Stimulated activated CD4-positive, alpha-beta T cell treated with anti-CD3 and anti-CD28 coated beads, Interleukin-1b, Interleukin-23, amount 100 ng/mL, for 48 hours (primary cell): ENCODE measurements at regions not wholly inside any gene's neighbourhood (a gene's known extent, or its start where the extent isn't known, plus 50 kb on each side); places are given as distances from the start of the nearest gene placed in this dataset.
"Not testable (repeated sequence)": the region's sequence is repeated elsewhere in the genome, so short reads cannot be mapped to it uniquely, and the experiment has no call there.

Experiments
- DNase-seq: peaks from one replicate; pipeline ENCODE4 v3.0.0-alpha.2; 2020

DNA sequence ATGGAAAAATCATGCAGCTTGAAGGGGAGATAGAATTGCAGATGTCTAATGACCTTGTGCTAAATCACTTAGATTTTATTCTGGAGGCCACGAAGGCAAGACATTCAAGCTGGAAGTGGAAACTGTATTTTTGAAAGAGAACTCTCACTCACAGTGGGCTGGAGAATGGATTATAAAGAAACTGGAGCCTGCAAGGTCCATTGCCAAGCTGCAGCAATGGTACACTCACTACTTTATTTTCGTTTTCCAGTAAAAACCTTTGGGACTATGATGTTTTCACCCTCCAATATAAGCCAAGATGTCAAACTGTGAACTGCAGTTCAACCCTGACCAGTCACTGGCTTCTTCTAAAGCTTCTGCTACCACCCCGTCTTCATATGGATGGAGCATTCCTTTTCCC, 62.0 kb downstream of the SKIDA1 start:
- no peak for DNase-seq

DNA sequence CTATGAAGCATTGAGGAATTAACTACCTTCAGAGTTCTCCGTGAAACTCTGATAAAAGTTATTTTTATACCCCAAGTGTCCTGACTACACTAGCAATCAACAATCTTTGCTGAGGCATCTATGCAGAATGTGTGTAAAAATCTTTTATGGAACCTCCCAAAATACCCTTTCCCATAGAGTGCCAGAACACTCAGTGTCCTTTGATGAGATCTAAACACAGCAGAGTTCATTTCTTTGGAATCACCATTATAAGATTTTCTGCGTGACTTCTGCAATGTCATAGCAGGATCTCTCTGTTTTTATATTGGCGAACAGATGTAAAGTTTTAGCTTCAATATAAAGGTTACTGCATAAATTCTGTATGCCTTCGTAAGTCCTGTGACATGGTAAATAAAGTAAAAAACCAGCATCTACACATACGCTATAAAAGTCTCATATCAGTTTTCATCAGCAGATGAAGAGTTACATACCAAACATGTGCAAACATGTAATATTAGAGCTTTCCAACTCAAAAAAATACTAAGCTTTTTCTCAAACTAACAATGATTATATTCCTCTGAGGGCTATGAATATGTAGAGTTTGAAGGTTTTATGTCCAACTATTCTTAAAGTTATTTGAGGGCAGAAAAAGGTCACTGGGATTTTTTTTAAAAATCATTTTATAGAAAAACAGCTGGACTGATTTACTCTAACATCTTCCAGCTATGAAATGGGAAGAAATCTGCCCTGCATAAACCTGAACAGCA, 67.2 kb downstream of the SKIDA1 start:
- no peak for DNase-seq

DNA sequence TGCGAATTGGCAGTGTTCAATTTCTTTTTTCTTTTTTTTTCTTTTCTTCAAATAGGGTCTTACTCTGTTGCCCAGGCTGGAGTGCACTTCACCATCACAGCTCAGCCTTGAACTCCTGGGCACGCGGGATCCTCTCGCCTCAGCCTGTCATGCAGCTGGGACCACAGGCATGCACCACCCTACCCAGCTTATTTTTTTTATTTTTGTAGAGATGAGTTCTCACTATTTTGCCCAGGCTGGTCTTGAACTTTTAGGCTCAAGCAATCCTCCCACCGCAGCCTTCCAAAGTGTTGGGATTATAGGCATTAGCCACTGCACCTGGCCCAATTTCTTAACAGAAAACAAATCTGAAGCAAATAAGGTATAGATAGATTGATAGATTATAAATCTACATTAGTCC, 69.3 kb downstream of the SKIDA1 start:
- no peak for DNase-seq

DNA sequence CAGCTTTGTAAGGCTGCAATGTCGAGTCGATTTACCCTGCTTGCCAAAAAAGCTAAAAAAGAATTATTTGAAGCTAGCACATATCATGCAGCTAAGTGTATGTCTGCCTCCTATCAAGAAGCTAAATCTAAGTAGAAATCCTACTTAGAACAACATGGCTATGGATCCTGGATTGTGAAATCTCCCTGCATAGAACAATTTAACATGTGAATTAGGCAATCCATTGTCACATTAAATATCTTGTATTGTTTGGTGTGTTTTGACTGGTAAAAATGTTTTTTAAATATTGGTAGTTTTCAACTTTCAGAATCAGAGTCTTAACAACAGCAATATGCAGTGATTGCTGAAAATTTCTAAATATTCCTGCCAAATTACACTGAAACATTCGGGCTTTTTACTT, 73.3 kb downstream of the SKIDA1 start:
- no peak for DNase-seq

DNA sequence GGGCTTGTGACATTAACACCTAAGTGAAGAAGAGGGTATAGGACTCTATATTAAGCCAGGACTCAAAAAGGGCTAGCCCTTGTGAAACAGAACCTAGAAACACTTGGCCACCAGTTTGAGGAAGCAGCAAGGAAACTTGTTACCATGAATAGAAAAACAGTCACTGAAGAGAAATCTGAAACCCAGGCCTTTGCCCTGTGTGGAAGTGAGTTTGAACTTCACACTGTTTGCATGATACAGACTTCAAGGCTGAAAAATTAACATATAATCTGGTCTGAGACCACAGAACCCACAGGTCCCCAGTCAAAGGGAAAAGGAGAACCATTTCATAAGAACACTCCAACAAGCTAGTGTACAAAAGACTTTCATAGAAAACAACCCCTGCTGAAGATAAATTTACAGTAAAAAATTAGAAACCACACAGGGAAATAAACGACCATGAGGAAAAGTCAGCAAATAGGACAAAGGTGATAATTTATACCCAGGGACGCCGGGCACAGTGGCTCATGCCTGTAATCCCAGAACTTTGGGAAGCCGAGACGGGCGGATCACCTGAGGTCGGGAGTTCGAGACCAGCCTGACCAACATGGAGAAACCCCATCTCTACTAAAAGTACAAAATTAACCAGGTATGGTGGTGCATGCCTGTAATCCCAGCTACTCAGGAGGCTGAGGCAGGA, 76.1 kb downstream of the SKIDA1 start:
- no peak for DNase-seq

DNA sequence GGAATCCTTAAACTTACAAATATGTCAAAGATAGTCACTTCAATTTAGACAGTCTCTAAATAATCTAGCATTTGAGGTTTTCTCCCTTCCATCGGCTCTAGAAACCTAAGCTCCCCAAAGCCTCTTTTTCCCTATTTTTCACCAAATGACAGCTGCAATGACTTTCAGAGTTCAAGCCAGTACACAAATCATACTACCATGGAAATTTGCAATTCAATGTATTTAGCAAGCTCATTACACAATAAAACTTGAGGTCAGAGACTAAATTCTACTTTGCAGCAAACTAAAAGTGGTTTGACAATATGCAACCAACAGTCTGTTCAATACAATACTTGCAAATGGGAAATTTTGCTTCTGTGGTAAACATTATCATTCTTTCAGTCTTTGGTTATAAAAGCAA, 80.3 kb downstream of the SKIDA1 start:
- no peak for DNase-seq

DNA sequence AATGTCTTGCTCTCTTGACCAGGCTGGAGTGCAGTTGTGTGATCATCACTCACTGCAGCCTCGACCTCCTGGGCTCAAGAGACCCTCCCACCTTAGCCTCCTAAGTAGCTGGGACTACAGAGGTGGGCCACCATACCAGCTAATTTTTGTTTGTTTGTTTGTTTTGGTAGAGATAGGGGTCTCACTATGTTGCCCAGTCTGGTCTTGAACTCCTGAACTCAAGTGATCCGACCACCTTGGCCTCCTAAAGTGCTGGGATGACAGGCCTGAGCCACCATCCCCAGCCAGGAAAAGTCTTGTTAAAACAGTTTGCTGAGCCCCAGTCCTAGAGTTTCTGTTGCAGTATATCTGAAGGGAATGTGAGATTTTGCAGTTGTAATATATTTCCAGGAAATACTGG, 83.9 kb downstream of the SKIDA1 start:
- no peak for DNase-seq

DNA sequence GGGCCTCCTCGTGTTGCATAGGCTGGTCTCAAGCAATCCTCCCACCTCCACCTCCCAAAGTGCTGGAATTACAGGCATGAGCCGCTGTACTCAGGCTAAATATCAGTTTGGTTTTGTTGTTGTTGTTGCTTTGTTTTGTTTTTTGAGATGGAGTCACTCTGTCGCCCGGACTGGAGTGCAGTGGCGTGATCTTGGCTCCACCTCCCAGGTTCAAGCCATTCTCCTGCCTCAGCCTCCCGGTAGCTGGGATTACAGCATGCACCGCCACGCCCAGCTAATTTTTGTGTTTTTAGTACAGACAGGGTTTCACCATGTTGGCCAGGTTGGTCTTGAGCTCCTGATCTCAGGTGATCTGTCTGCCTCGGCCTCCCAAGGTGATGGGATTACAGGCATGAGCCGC, 86.6 kb downstream of the SKIDA1 start:
- not testable (repeated sequence) for DNase-seq

DNA sequence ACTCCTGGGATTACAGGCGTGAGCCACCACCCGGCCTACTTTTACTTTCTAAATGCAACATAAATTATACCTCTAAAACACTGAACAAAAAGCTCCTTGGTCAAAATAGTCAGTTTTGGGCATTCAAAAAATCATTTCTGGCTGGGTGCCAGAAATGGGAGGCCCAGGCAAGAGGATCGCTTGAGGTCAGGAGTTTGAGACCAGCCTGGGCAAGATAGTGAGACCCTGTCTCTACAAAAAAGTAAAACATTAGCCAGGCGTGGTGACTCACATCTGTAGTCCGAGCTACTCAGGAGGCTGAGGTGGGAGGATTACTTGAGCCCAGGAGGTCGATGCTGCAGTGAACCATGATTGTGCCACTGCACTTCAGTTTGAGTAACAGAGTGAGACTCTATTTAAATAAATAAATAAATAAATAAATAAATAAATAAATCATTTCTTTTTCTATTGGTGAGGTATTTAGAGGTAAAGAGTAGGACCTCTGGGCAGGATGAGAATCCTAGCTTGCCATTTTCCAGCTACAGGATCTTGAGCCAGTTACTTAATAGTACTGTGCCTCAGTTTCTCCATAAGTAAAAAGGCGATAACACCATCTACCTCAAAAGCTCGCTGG, 87.6 kb downstream of the SKIDA1 start:
- DNase-seq = no peak

DNA sequence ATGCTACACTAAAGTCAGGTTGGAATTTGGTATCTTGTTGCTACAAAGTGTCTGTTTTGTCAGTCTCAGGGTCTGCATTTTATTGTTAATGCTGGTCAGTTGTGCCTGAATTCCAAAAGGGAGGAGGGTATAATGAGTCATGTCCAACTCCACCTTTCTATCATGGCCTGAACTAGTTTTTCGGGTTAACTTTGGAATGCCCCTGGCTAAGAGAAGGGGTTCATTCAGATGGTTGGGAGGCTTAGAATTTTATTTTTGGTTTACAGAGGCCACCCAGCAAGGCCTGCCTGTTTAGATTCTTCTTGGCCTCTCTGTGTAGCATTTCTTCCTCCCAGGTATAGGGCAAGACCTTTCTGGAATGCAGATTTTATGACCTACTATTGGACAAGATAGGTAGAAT, 93.2 kb downstream of the SKIDA1 start:
- DNase-seq = no peak

DNA sequence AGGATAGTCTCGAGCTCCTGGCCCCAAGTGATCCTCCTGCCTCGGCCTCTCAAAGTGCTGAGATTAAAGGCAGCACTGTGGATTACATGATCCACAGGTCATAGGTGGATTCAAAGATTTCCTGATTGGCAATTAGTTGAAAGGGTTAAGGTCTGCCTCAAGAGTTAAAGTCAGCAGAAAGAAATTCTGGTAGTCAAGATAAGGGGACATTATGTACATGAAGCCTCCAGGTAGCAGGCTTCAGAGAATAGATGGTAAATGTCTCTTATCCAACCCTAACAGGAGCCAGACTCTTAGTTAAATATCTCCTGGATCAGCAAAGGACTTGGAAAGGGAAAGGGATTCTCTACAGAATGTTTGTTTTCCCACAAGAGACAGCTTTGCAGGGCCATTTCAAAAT, 93.7 kb downstream of the SKIDA1 start:
- DNase-seq = no peak

DNA sequence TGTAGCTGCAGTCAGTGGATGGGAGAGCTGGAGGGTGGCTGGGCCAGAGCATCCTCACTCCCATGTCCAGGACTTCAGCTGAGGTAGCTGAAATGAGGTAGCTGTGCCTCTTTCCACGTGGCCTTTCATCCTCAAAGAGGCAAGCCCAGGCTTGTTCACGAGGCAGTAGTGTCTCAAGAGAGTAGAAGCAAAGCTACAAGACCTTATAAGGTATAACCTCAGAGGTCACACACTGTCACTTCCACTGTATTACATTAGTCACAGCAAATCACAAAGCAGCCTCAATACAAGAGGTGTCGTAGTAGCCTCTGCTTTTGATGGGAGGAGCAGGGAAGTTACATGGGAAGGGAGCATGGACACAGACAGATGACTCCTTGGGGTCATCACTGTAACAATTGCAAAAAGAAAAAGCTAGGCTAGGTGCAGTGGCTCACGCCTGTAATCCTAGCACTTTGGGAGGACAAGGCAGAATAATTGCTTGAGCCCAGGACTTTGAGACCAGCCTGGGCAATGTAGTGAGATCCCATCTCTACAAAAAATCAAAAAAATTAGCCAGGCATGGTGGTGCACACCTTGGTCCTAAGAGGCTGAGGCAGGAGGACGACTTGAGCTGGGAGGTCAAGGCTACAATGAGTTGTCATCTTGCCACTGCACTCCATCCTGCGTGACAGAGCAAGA, 97.5 kb downstream of the SKIDA1 start:
- DNase-seq = no peak

DNA sequence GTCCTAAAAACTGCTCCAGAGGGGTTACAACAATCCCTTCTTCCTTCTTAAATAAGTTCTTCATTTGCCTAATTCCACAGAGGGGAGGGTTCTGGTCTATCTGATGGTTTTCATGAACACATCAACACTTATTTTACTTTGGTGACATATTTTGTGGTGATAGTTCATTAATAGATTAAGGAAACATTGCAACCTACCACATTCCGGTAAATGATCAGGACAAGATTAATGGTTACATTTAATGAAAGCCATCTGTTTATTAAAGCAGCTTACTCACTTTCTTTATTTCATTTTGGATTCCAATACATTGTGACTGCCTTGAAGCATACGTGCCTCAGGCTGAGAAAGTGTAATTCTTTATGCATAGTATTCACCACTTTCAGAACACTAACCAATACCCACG, 101.0 kb downstream of the SKIDA1 start:
- DNase-seq = no peak

DNA sequence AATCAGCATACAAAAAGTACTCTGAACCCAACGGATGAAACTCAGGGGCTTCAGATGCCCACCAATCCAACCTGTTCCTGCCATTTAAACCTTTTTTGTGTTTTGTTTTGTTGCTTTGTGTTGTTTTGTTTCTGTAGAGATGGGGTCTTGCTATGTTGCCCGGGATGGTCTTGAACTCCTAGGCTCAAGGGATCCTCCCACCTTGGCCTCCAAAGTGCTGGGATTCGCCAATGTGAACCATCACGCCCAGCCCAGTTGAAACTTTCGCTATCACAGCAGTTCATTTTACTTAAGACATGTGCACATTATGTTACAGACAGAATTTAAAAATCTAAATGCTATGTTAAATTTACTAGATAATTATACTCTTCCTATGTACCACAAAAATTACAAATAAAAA, 101.6 kb downstream of the SKIDA1 start:
- DNase-seq = no peak

DNA sequence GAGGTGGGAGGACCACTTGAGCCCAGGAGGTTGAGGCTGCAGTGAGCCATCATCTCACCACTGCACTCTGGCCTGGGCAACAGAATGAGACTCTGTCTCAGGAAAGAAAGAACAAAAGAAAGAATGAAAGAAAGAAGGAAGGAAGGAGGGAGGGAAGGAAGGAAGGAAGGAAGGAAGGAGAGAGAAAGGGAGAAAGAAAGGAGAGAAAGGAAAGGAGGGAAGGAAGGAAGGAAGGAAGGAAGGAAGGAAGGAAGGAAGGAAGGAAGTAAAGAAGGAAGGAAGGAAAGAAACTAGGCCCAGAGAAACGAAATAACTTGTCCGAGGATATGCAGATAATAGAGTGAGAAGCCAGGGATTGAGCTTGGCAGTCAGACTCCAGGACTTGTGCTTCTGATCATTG, 102.1 kb downstream of the SKIDA1 start:
- DNase-seq = no peak

DNA sequence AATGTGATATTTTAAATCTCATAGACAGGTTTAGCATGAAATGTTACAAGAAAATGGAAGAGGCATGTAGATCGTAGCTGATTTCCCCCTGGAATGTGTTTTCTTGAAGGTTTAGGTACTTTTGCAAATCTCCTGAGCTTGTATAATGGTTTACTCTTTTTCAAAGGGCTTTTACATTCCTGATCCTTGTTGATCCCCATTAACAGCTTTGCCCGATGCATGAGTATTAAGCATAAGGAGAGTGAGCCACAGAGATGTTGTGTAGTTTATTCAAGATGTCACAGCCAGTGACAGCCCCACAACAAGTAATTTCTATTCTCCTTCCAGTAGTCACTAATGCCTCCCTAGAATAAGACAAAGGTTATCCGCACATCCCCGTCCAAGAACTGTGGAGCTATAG, 103.7 kb downstream of the SKIDA1 start:
- no peak for DNase-seq

DNA sequence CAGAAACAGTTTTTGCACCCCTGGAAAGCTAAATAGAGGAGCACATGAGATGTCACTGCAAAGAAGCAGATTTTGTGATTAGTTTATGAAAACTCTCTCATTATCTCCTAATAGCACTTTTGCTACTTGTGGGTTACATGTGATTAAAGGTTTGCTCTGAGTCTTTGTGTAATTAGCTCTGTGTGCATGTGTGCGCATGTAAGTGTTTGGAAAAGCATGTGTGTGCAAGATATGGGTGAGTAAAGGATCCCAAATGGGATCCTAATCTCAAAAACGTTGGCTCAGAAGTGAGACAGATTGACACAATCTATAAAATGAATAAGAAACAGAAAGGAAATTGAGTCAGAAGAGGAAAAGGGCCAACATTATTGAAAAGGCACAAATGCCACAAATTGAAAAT, 104.5 kb downstream of the SKIDA1 start:
- no peak for DNase-seq

DNA sequence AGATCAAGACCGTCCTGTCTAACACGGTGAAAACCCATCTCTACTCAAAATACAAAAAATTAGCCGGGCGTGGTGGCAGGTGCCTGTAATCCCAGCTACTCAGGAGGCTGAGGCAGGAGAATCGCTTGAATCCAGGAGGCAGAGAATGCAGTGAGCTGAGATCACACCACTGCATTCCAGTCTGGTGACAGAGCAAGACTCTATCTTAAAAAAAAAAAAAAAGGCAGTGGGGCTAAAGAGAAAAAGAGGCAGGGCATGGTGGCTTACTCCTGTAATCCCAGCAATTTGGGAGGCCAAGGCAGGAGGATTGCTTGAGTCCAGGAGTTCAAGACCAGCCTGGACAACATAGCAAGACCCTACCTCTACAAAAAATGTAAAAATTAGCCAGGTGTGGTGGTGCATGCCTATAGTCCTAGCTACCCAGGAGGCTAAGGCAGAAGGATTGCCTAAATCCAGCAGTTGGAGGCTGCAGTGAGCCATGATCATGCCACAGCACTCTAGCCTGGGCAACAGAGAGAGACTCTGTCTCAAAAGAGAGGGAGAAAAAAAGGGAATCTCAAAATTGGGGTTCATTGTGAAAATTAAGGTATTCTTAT, 106.4 kb downstream of the SKIDA1 start:
- not testable (repeated sequence) for DNase-seq

DNA sequence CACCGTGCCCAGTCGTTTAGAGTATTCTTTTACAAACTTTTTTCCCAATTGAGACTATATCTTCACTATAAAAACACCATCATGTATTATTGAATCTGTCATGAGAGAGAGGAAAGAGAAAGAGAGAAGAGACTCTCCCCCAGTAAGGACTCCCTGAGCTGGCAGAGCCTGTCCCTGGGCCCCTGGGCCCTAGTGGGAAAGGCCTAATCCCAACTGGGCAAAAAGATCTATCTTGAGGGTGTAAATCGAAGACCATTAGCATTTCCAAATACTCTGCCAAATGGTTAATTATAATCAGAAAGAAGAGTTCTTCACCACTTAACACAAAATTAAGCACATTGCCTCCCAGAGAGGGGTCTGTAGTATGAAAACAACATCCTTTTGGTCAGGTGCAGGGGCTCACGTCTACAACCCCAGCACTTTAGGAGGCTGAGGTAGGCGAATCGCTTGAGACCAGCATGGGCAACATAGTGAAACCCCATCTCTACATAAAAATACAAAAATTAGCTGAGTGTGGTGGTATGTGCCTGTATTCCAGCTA, 108.2 kb downstream of the SKIDA1 start:
- no peak for DNase-seq

DNA sequence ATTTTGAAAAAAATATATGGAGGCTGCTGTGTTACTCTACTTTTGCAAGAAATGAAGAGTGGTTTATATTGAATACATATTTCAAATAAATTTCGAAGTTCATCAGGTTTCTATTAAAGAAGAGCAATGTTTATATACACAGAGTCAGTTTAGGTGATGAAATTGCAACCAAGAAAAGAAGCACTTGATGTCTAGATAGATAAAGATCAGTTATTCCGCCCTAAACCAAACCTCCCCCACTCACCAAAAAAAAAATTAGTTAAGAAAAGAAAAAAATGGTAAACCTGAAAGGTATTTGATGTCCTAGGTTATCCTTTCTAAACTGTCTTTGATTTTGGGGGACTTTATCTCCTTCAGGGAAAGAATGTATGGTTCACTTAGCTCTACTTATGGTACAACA, 111.8 kb downstream of the SKIDA1 start:
- no peak for DNase-seq

DNA sequence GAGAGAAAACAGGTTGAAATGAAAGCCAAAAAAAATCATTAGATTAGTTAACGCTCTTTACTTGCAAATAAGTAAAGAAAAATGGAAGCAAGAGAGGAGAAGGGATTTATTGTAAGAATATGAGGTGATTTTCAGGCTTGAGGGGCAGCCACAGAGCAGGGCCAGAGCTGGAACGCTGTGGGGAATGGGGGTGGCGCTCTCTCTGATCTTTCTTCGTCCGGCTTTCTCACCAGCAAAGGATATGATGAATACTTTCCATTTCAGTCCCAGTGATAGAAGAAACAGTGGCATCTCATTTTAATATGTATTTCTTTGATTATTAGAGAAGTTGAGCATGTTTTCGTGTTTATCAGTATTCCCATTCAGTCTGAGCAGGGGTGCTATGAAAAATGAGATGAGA, 112.2 kb downstream of the SKIDA1 start:
- no peak for DNase-seq

DNA sequence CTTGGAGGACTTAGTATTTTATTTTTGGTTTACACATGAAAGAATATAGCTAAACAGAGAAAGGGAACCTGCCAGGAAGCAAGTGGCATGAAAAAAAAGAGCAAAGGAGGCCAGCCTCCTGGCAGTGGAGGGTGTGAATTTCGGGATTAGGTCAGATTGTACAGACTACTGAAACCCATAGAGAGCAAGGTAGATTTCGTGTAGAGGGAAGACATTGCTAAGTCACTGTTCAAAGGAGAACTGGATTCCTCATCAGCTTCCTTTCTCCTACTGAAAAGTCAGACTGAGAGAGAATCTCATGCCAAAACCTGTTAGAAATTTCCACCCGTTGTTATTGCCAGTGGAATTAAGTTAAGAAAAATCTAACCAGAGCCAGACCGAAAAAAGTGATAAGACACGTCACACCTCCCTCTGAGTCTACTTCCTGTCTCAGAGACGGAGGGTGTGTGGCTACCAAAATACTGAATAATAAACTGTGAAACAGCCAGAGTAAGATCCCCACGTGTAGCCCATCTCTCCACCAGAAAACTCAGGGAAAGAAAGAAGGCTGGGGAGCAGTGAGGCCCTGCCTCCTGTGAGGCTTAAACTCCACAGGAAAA, 118.8 kb downstream of the SKIDA1 start:
- no peak for DNase-seq

DNA sequence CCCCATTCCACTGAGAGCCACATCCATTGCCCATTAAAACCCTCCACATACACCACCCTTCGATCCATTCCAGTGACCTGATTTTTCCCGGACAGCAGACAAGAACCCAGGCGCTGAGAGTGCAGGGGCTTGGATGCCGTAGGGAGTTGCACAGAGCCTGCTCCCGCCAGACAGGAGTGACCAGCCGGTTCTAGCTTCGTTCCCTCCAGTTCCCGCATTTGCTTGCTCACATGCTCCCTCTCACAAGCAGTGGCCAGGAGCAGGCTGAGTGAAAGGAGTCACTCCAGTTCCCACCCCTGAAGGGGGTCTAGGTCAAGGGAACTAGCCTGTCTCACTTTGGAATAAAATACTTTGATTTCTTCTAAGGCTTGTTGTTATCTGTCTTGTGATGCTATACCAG, 119.5 kb downstream of the SKIDA1 start:
- no peak for DNase-seq
